HCT116 (cell line): ENCODE measurements at regions not wholly inside any gene's neighbourhood (a gene's known extent, or its start where the extent isn't known, plus 50 kb on each side); places are given as distances from the start of the nearest gene placed in this dataset.

ENCODE experiments used
- ATAC-seq: fragments of 200-7000 bp; cut with Tn5 transposase; 2 replicates; pipeline ENCODE4 v1.9.1; 2020; ENCODE audit warnings: mild to moderate bottlenecking, moderate library complexity
- BruUV-seq: library from RNA; stranded (reverse); fragments of 400-500 nt; replicated peaks from 2 replicates; lab custom pipeline; 2021; lab: Mats Ljungman, UMichigan
- CTCF ChIA-PET: fragments of 300-600 bp; sonication (Branson Sonifier 250); formaldehyde crosslinking; loops from one replicate; lab custom pipeline; 2021; ENCODE audit warnings: antibody characterized with exemption; lab: Charles Lee
- POLR2A ChIA-PET: fragments of 300-600, 350-600 bp; sonication (Branson Sonifier 250); formaldehyde crosslinking; loops from one replicate; lab custom pipeline; 2021; ENCODE audit warnings: antibody characterized with exemption; lab: Charles Lee
- RAD21 ChIA-PET, 2 experiments: fragments of 300-600 bp; sonication (Branson Sonifier 250); formaldehyde crosslinking; loops; one replicate each; lab custom pipeline; 2023; ENCODE audit warnings: low total read pairs in 2 of 2; ENCODE audit not compliant: uncharacterized antibody in 2 of 2, unreplicated experiment in 2 of 2, low non-redundant PET in 1 of 2; lab: Charles Lee
- DNase-seq: peaks from one replicate; pipeline ENCODE4 v3.0.0-alpha.2; 2010; ENCODE audit warnings: low read depth, low spot score
- H2AFZ ChIP-seq: fragments of 200-600 bp; shearing (Covaris generic), sonication (generic); 2 replicates; pipeline ENCODE4 v1.6.1; 2017; ENCODE audit warnings: low read depth, mixed run types, mixed read lengths, antibody characterized with exemption, low read length; ENCODE audit not compliant: poor library complexity, severe bottlenecking
- H3K27ac ChIP-seq: 2 replicates; pipeline ENCODE4 v1.5.1; 2012; ENCODE audit warnings: low read depth, low read length
- H3K27me3 ChIP-seq: fragments of 200-600 bp; sonication (generic); 2 replicates; pipeline ENCODE4 v1.6.1; 2016; ENCODE audit warnings: mixed run types, low read length, mixed read lengths; ENCODE audit not compliant: insufficient read depth
- H3K36me3 ChIP-seq, 2 experiments: fragments of 200-500 bp in 1 of 2; fragments of 200-600 bp in 1 of 2; sonication (Bioruptor generic) in 1 of 2; sonication (generic) in 1 of 2; 2 replicates each; pipeline versions ENCODE4 v1.5.1 to v1.6.1; 2014 to 2016; ENCODE audit warnings: low read length in 2 of 2, inconsistent platforms in 1 of 2, mixed read lengths in 1 of 2, mixed run types in 1 of 2; ENCODE audit not compliant: insufficient read depth in 2 of 2, control insufficient read depth in 1 of 2
- H3K4me1 ChIP-seq, 2 experiments: fragments of 200-600 bp in 1 of 2; sonication (generic) in 1 of 2; 2 replicates each; pipeline versions ENCODE4 v1.5.1 to v1.6.1; 2012 to 2017; ENCODE audit warnings: low read length in 2 of 2, inconsistent platforms in 1 of 2, mild to moderate bottlenecking in 1 of 2, mixed read lengths in 1 of 2, mixed run types in 1 of 2, moderate library complexity in 1 of 2; ENCODE audit not compliant: insufficient read depth in 2 of 2, control insufficient read depth in 1 of 2
- H3K4me2 ChIP-seq: fragments of 200-600 bp; sonication (generic); 2 replicates; pipeline ENCODE4 v1.6.1; 2017; ENCODE audit warnings: mixed run types, low read length, mixed read lengths
- H3K4me3 ChIP-seq, 2 experiments: fragments of 200-600 bp in 1 of 2; sonication (generic) in 1 of 2; replicated peaks in 1 of 2; 2 replicates each; pipeline ENCODE4 v1.5.1; 2011 to 2016; ENCODE audit warnings: low read length in 2 of 2, control low read depth in 1 of 2, low read depth in 1 of 2, mild to moderate bottlenecking in 1 of 2, mixed read lengths in 1 of 2, mixed run types in 1 of 2
- H3K79me2 ChIP-seq: fragments of 200-600 bp; sonication (generic); 2 replicates; pipeline ENCODE4 v1.6.1; 2017; ENCODE audit warnings: mild to moderate bottlenecking, mixed run types, low read length, moderate library complexity, mixed read lengths; ENCODE audit not compliant: insufficient read depth
- H3K9ac ChIP-seq: fragments of 200-600 bp; sonication (generic); 2 replicates; pipeline ENCODE4 v1.6.1; 2016; ENCODE audit warnings: low read length, mixed read lengths
- H3K9me2 ChIP-seq: fragments of 200-600 bp; sonication (generic), shearing (Covaris generic); 2 replicates; pipeline ENCODE4 v1.6.1; 2017; ENCODE audit warnings: mixed run types, mild to moderate bottlenecking, moderate library complexity; ENCODE audit not compliant: insufficient read depth
- H3K9me3 ChIP-seq, 2 experiments: fragments of 200-500 bp in 1 of 2; fragments of 200-600 bp in 1 of 2; sonication (Bioruptor generic) in 1 of 2; sonication (generic) in 1 of 2; 2 replicates each; pipeline ENCODE4 v1.6.1; 2014 to 2017; ENCODE audit warnings: low read length in 2 of 2, mixed read lengths in 2 of 2, inconsistent platforms in 1 of 2, low read depth in 1 of 2, mild to moderate bottlenecking in 1 of 2, mixed run types in 1 of 2, moderate library complexity in 1 of 2; ENCODE audit not compliant: control insufficient read depth in 1 of 2, insufficient read depth in 1 of 2
- H4K20me1 ChIP-seq: fragments of 200-600 bp; sonication (generic), shearing (Covaris generic); 2 replicates; pipeline ENCODE4 v1.6.1; 2017; ENCODE audit warnings: mixed run types, mild to moderate bottlenecking, moderate library complexity; ENCODE audit not compliant: insufficient read depth
- CBX3 ChIP-seq: IDR thresholded peaks from 2 replicates; pipeline ENCODE4 v1.6.1; 2012; ENCODE audit warnings: low read depth
- EGR1 ChIP-seq: IDR thresholded peaks from 2 replicates; pipeline ENCODE4 v1.6.1; 2012; ENCODE audit warnings: low read depth
- EZH2phosphoT487 ChIP-seq: fragments of 200-600 bp; IDR thresholded peaks from 2 replicates; pipeline ENCODE4 v1.6.1; 2018; ENCODE audit warnings: antibody characterized with exemption, borderline replicate concordance
- FOSL1 ChIP-seq: IDR thresholded peaks from 2 replicates; pipeline ENCODE4 v1.6.1; 2012; ENCODE audit warnings: low read depth
- POLR2A ChIP-seq: IDR thresholded peaks from 2 replicates; pipeline ENCODE4 v1.7.0; 2011; ENCODE audit warnings: borderline replicate concordance; ENCODE audit not compliant: insufficient read depth, insufficient read length; ENCODE audit errors: extremely low read depth
- POLR2AphosphoS5 ChIP-seq: IDR thresholded peaks from 2 replicates; pipeline ENCODE4 v1.6.1; 2011; ENCODE audit warnings: mild to moderate bottlenecking, low read depth, low read length, moderate library complexity
- SRF ChIP-seq: IDR thresholded peaks from 2 replicates; pipeline ENCODE4 v1.6.1; 2012; ENCODE audit warnings: low read depth
- TCF7L2 ChIP-seq: IDR thresholded peaks from 2 replicates; pipeline ENCODE4 v1.7.0; 2011; ENCODE audit warnings: borderline replicate concordance, inconsistent platforms; ENCODE audit not compliant: insufficient read depth, insufficient read length; ENCODE audit errors: extremely low read depth
- ZFX ChIP-seq: fragments of 450-650 bp; IDR thresholded peaks from 2 replicates; pipeline ENCODE4 v1.6.1; 2017
- ZNF274 ChIP-seq: fragments of 200-500 bp; sonication (Bioruptor generic); IDR thresholded peaks from 2 replicates; pipeline ENCODE4 v1.6.1; 2014; ENCODE audit warnings: mild to moderate bottlenecking, low read depth, low read length, inconsistent platforms
- intact Hi-C: fragments of 100-400 bp; cut with micrococcal nuclease; formaldehyde crosslinking; loops from 2 replicates; pipeline ENCODE4 v1.10.0; 2022
- TF ChIP-seq, protein P1 (sequence below): IDR thresholded peaks from 2 replicates; pipeline ENCODE4 v1.6.1; 2012; ENCODE audit warnings: low read depth
- TF ChIP-seq, protein P2 (sequence below): IDR thresholded peaks from 2 replicates; pipeline ENCODE4 v1.6.1; 2012
- TF ChIP-seq, protein P3 (sequence below): IDR thresholded peaks from 2 replicates; pipeline ENCODE4 v1.6.1; 2011; ENCODE audit warnings: mild to moderate bottlenecking, low read length, moderate library complexity; ENCODE audit not compliant: insufficient replicate concordance; ENCODE audit errors: extremely low read depth

DNA sequence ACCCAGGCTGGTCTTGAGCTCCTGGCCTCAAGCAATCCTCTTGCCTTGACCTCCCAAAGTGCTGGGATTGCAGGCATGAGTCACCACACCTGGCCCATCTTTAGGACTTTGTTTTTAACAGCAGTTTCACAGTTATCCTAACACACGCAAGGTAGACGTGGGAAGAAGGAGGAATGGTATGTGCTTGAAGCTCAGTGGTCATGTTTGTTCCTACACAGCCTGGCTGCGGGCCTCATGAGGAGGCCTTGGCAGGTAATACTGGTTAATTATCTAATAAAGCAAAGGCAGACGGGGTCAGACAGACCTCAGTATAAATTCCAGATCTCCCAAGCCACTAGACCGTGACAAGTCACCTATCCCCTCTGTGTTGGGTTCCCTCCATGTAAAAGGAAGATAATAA lies 271.8 kb downstream of the PCNX1 start:
- intact Hi-C loops: no loop called here
- POLR2A ChIA-PET: no interaction called here

DNA sequence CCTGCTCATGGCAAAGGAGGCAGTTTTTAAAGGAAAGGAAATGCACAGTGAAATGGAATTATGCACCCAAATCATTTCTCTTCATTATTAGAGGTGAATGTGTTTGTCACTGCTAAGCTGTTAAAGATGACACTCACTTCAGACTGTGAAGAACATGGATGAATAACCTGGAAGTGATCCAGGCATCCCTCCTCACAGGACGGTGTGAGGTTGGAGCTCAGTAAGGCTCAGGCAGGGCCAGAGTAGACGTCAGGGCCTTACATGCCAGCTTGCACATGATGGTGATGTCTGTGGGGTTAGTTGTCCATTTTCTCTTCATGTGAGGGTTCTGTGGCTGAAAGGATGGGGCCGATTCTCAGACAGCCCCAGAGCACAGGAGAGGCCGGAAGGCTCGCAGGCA lies 273.1 kb downstream of the PCNX1 start:
- Histone ChIP-seq H3K4me1 (no peaks in the 10 kb centered on the region), H3K27me3 (no peaks in the 10 kb centered on the region), H3K36me3 (no peaks in the 10 kb centered on the region), H3K9me2 (no peaks in the 10 kb centered on the region), H3K9me3 (no peaks in the 10 kb centered on the region), H3K27ac (no peak overlapping the region), H3K9ac (no peak overlapping the region), H3K4me3 (no peak overlapping the region), H2AFZ (no peak overlapping the region), H4K20me1 (no peaks in the 10 kb centered on the region), H3K79me2 (no peaks in the 10 kb centered on the region), H3K4me2 (no peak overlapping the region)
- no peak for TF ChIP-seq ZFX
- TF ChIP-seq, protein P1, sequence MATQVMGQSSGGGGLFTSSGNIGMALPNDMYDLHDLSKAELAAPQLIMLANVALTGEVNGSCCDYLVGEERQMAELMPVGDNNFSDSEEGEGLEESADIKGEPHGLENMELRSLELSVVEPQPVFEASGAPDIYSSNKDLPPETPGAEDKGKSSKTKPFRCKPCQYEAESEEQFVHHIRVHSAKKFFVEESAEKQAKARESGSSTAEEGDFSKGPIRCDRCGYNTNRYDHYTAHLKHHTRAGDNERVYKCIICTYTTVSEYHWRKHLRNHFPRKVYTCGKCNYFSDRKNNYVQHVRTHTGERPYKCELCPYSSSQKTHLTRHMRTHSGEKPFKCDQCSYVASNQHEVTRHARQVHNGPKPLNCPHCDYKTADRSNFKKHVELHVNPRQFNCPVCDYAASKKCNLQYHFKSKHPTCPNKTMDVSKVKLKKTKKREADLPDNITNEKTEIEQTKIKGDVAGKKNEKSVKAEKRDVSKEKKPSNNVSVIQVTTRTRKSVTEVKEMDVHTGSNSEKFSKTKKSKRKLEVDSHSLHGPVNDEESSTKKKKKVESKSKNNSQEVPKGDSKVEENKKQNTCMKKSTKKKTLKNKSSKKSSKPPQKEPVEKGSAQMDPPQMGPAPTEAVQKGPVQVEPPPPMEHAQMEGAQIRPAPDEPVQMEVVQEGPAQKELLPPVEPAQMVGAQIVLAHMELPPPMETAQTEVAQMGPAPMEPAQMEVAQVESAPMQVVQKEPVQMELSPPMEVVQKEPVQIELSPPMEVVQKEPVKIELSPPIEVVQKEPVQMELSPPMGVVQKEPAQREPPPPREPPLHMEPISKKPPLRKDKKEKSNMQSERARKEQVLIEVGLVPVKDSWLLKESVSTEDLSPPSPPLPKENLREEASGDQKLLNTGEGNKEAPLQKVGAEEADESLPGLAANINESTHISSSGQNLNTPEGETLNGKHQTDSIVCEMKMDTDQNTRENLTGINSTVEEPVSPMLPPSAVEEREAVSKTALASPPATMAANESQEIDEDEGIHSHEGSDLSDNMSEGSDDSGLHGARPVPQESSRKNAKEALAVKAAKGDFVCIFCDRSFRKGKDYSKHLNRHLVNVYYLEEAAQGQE: no peak
- TF ChIP-seq POLR2A: no peak
- TF ChIP-seq SRF: no peak
- TF ChIP-seq, protein P2, sequence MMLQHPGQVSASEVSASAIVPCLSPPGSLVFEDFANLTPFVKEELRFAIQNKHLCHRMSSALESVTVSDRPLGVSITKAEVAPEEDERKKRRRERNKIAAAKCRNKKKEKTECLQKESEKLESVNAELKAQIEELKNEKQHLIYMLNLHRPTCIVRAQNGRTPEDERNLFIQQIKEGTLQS: no peak
- no peak for TF ChIP-seq EGR1
- TF ChIP-seq TCF7L2: no peak
- TF ChIP-seq CBX3: no peak
- no peak for TF ChIP-seq ZNF274
- TF ChIP-seq POLR2AphosphoS5: no peak
- no peak for TF ChIP-seq EZH2phosphoT487
- TF ChIP-seq, protein P3, sequence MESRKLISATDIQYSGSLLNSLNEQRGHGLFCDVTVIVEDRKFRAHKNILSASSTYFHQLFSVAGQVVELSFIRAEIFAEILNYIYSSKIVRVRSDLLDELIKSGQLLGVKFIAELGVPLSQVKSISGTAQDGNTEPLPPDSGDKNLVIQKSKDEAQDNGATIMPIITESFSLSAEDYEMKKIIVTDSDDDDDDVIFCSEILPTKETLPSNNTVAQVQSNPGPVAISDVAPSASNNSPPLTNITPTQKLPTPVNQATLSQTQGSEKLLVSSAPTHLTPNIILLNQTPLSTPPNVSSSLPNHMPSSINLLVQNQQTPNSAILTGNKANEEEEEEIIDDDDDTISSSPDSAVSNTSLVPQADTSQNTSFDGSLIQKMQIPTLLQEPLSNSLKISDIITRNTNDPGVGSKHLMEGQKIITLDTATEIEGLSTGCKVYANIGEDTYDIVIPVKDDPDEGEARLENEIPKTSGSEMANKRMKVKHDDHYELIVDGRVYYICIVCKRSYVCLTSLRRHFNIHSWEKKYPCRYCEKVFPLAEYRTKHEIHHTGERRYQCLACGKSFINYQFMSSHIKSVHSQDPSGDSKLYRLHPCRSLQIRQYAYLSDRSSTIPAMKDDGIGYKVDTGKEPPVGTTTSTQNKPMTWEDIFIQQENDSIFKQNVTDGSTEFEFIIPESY: no peak
- CTCF ChIA-PET: no interaction called here
- intact Hi-C loops: no loop called here
- DNase-seq (no peak), ATAC-seq (no peak)
- POLR2A ChIA-PET: no interaction called here
- no TSS peak for BruUV-seq
- RAD21 ChIA-PET: no interaction called here

More for the DNA sequence above, 271.8 kb downstream of the PCNX1 start:
- no peaks in the 10 kb centered on the region for H3K9me3 ChIP-seq
- no peak overlapping the region for H3K4me2 ChIP-seq
- CTCF ChIA-PET: no interaction called here
- RAD21 ChIA-PET: no interaction called here
- H3K4me1 ChIP-seq: no peaks in the 10 kb centered on the region
- no peaks in the 10 kb centered on the region for H4K20me1 ChIP-seq
- no peaks in the 10 kb centered on the region for H3K27me3 ChIP-seq
- no peak overlapping the region for H3K27ac ChIP-seq
- no peaks in the 10 kb centered on the region for H3K79me2 ChIP-seq
- TF ChIP-seq EZH2phosphoT487 (no peak), EGR1 (no peak), FOSL1 (no peak)
- TF ChIP-seq, all 23 proteins: peak for 0
- Histone ChIP-seq H3K4me3 (no peak overlapping the region), H2AFZ (no peak overlapping the region), H3K9me2 (no peaks in the 10 kb centered on the region), H3K9ac (no peak overlapping the region), H3K36me3 (no peaks in the 10 kb centered on the region)
- DNase-seq (no peak), ATAC-seq (no peak)
- BruUV-seq: no TSS peak
